WTC11 (cell line): ENCODE measurements at regions not wholly inside any gene's neighbourhood (a gene's known extent, or its start where the extent isn't known, plus 50 kb on each side); places are given as distances from the start of the nearest gene placed in this dataset.

Source experiments
- ATAC-seq: fragments of 200-7000 bp; cut with Tn5 transposase; 2 replicates; pipeline ENCODE4 v1.10.0; 2021; ENCODE audit warnings: mild to moderate bottlenecking, moderate library complexity
- CTCF ChIA-PET: fragments of 300-600 bp; sonication (Branson Sonifier 250); formaldehyde crosslinking; loops from one replicate; lab custom pipeline; 2021; ENCODE audit warnings: antibody characterized with exemption; lab: Charles Lee
- POLR2A ChIA-PET: fragments of 350-600 bp; sonication (Branson Sonifier 250); formaldehyde crosslinking; loops from one replicate; lab custom pipeline; 2021; ENCODE audit warnings: antibody characterized with exemption; lab: Charles Lee
- DNase-seq: peaks from one replicate; pipeline ENCODE4 v3.0.0; 2021; ENCODE audit warnings: low spot score
- H3K27ac Mint-ChIP-seq: 2 replicates; pipeline ENCODE4 v1.8.0; 2021; ENCODE audit warnings: mixed read lengths
- H3K27me3 Mint-ChIP-seq: 2 replicates; pipeline ENCODE4 v1.8.0; 2021; ENCODE audit warnings: low read depth, mild to moderate bottlenecking, moderate library complexity, mixed read lengths
- H3K36me3 Mint-ChIP-seq: 2 replicates; pipeline ENCODE4 v1.8.0; 2021; ENCODE audit warnings: mixed read lengths
- H3K4me1 Mint-ChIP-seq: 2 replicates; pipeline ENCODE4 v1.8.0; 2022; ENCODE audit warnings: mixed read lengths
- H3K4me3 Mint-ChIP-seq: 2 replicates; pipeline ENCODE4 v1.8.0; 2021; ENCODE audit warnings: mild to moderate bottlenecking, moderate library complexity, mixed read lengths
- H3K9me3 Mint-ChIP-seq: 2 replicates; pipeline ENCODE4 v1.8.0; 2021; ENCODE audit warnings: mixed read lengths
- ARID4B ChIP-seq: sonication (generic); formaldehyde crosslinking; IDR thresholded peaks from 2 replicates; pipeline ENCODE4 v1.8.0; 2023; ENCODE audit warnings: missing genetic modification reagents, mild to moderate bottlenecking, borderline replicate concordance
- ATF1 ChIP-seq: sonication (generic); formaldehyde crosslinking; IDR thresholded peaks from 2 replicates; pipeline ENCODE4 v1.8.1; 2023; ENCODE audit warnings: mild to moderate bottlenecking, moderate library complexity, missing genetic modification reagents
- ATF3 ChIP-seq: sonication (generic); formaldehyde crosslinking; conservative IDR thresholded peaks from 2 replicates; pipeline ENCODE4 v1.8.1; 2022; ENCODE audit warnings: mild to moderate bottlenecking, missing genetic modification reagents
- ATF6 ChIP-seq: sonication (generic); formaldehyde crosslinking; IDR thresholded peaks from 2 replicates; pipeline ENCODE4 v1.8.1; 2023; ENCODE audit warnings: mild to moderate bottlenecking, missing genetic modification reagents
- CREM ChIP-seq: sonication (generic); formaldehyde crosslinking; IDR thresholded peaks from 2 replicates; pipeline ENCODE4 v1.8.1; 2022; ENCODE audit warnings: mild to moderate bottlenecking, missing genetic modification reagents, moderate library complexity
- ETV6 ChIP-seq: sonication (generic); formaldehyde crosslinking; IDR thresholded peaks from 2 replicates; pipeline ENCODE4 v1.8.1; 2022; ENCODE audit warnings: mild to moderate bottlenecking, missing genetic modification reagents
- FOXJ3 ChIP-seq: sonication (generic); formaldehyde crosslinking; IDR thresholded peaks from 2 replicates; pipeline ENCODE4 v1.9.0; 2021; ENCODE audit warnings: missing genetic modification reagents, mild to moderate bottlenecking, borderline replicate concordance
- FOXK1 ChIP-seq: sonication (generic); formaldehyde crosslinking; IDR thresholded peaks from 2 replicates; pipeline ENCODE4 v1.8.0; 2022; ENCODE audit warnings: mild to moderate bottlenecking, moderate library complexity, missing genetic modification reagents
- GTF2I ChIP-seq: fragments of 250-450 bp; sonication (Bioruptor Pico); conservative IDR thresholded peaks from 2 replicates; pipeline ENCODE4 v1.4.0; 2021; ENCODE audit warnings: mild to moderate bottlenecking
- HMGA2 ChIP-seq: fragments of 250-450 bp; sonication (Bioruptor Pico); IDR thresholded peaks from 2 replicates; pipeline ENCODE4 v1.4.0; 2021; ENCODE audit warnings: mild to moderate bottlenecking, moderate library complexity
- KAT7 ChIP-seq: sonication (generic); formaldehyde crosslinking; IDR thresholded peaks from 2 replicates; pipeline ENCODE4 v1.8.1; 2023; ENCODE audit warnings: missing genetic modification reagents, mild to moderate bottlenecking, borderline replicate concordance
- MXD4 ChIP-seq: fragments of 250-450 bp; sonication (Bioruptor Pico); IDR thresholded peaks from 2 replicates; pipeline ENCODE4 v1.8.0; 2021; ENCODE audit warnings: mild to moderate bottlenecking, moderate library complexity, borderline replicate concordance
- NR3C1 ChIP-seq: sonication (generic); formaldehyde crosslinking; conservative IDR thresholded peaks from 2 replicates; pipeline ENCODE4 v1.8.1; 2023; ENCODE audit warnings: low read depth, mild to moderate bottlenecking, missing genetic modification reagents
- SP1 ChIP-seq: sonication (generic); formaldehyde crosslinking; conservative IDR thresholded peaks from 2 replicates; pipeline ENCODE4 v1.8.1; 2022; ENCODE audit warnings: missing genetic modification reagents
- TCF7 ChIP-seq: sonication (generic); formaldehyde crosslinking; IDR thresholded peaks from 2 replicates; pipeline ENCODE4 v1.8.0; 2022; ENCODE audit warnings: mild to moderate bottlenecking, low read depth, missing genetic modification reagents, moderate library complexity
- TEAD1 ChIP-seq: sonication (generic); formaldehyde crosslinking; IDR thresholded peaks from 2 replicates; pipeline ENCODE4 v1.8.0; 2022; ENCODE audit warnings: mild to moderate bottlenecking, missing genetic modification reagents
- ZNF263 ChIP-seq: sonication (generic); formaldehyde crosslinking; IDR thresholded peaks from 2 replicates; pipeline ENCODE4 v1.8.1; 2022; ENCODE audit warnings: low read depth, mild to moderate bottlenecking, moderate library complexity, missing genetic modification reagents
- ZNF317 ChIP-seq: sonication (generic); formaldehyde crosslinking; IDR thresholded peaks from 2 replicates; pipeline ENCODE4 v1.8.1; 2023; ENCODE audit warnings: low read depth, mild to moderate bottlenecking, moderate library complexity, missing genetic modification reagents, borderline replicate concordance
- ZNF416 ChIP-seq: fragments of 250-450 bp; sonication (Bioruptor Pico); IDR thresholded peaks from 2 replicates; pipeline ENCODE4 v1.9.0; 2021; ENCODE audit warnings: mild to moderate bottlenecking, inconsistent platforms
- ZNF671 ChIP-seq: fragments of 250-450 bp; sonication (Bioruptor Pico); IDR thresholded peaks from 2 replicates; pipeline ENCODE4 v1.8.0; 2021; ENCODE audit warnings: mild to moderate bottlenecking
- TF ChIP-seq, protein P1 (sequence below): sonication (generic); formaldehyde crosslinking; IDR thresholded peaks from 2 replicates; pipeline ENCODE4 v1.8.1; 2022; ENCODE audit warnings: missing genetic modification reagents, borderline replicate concordance
- TF ChIP-seq, protein P2 (sequence below): sonication (generic); formaldehyde crosslinking; IDR thresholded peaks from 2 replicates; pipeline ENCODE4 v1.8.0; 2022; ENCODE audit warnings: mild to moderate bottlenecking, missing genetic modification reagents
- TF ChIP-seq, protein P3 (sequence below): sonication (generic); formaldehyde crosslinking; IDR thresholded peaks from 2 replicates; pipeline ENCODE4 v1.8.0; 2022; ENCODE audit warnings: mild to moderate bottlenecking, missing genetic modification reagents

DNA sequence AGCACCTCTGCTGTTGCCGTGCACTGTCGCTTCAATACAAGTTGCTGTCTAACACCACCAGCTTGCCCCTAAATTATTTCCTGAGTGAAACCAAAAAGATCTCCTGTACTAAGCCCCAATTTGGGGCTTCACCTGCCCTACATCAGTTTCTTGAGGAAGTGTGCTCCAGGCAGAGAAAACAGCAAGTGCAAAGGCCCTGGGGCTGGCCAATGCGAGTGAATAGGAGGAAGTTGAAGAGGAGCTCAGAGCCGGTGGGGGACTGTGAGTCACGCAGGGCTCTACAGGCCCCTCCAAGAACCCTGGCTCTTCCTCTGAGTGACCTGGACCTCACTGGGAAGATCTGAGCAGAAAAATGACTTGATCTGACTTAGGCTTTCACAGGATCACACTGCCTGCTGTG, 117.2 kb downstream of the IPO8 start:
- CTCF ChIA-PET, result no interaction called here
- Mint-ChIP-seq H3K27ac (no peak overlapping the region), H3K4me1 (peaks cover 6% of the 10 kb centered on the region; the same call in 1 of the 2 replicates), H3K9me3 (peaks cover 17% of the 10 kb centered on the region), H3K36me3 (no peaks in the 10 kb centered on the region), H3K4me3 (no peak overlapping the region), H3K27me3 (no peaks in the 10 kb centered on the region)
- DNase-seq (no peak), ATAC-seq (no peak)
- TF ChIP-seq ATF6 (CRISPR knock-in tag), result no peak
- no peak for TF ChIP-seq TEAD1
- no peak for TF ChIP-seq ZNF671 (CRISPR knock-in tag)
- no peak for TF ChIP-seq FOXJ3 (CRISPR knock-in tag)
- TF ChIP-seq, protein P1, sequence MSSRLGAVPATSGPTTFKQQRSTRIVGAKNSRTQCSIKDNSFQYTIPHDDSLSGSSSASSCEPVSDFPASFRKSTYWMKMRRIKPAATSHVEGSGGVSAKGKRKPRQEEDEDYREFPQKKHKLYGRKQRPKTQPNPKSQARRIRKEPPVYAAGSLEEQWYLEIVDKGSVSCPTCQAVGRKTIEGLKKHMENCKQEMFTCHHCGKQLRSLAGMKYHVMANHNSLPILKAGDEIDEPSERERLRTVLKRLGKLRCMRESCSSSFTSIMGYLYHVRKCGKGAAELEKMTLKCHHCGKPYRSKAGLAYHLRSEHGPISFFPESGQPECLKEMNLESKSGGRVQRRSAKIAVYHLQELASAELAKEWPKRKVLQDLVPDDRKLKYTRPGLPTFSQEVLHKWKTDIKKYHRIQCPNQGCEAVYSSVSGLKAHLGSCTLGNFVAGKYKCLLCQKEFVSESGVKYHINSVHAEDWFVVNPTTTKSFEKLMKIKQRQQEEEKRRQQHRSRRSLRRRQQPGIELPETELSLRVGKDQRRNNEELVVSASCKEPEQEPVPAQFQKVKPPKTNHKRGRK (CRISPR knock-in tag), result no peak
- TF ChIP-seq ETV6 (CRISPR knock-in tag), result no peak
- TF ChIP-seq GTF2I (CRISPR knock-in tag), result no peak
- TF ChIP-seq ARID4B (CRISPR knock-in tag), result no peak
- TF ChIP-seq, protein P2, sequence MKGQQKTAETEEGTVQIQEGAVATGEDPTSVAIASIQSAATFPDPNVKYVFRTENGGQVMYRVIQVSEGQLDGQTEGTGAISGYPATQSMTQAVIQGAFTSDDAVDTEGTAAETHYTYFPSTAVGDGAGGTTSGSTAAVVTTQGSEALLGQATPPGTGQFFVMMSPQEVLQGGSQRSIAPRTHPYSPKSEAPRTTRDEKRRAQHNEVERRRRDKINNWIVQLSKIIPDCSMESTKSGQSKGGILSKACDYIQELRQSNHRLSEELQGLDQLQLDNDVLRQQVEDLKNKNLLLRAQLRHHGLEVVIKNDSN, result no peak
- POLR2A ChIA-PET, result no interaction called here

GRCh38 chr12:30573145-30573544, 122.5 kb downstream of the IPO8 start:
- Mint-ChIP-seq H3K4me1 (no peaks in the 10 kb centered on the region), H3K9me3 (peaks cover 16% of the 10 kb centered on the region), H3K4me3 (no peak overlapping the region), H3K27me3 (no peaks in the 10 kb centered on the region), H3K27ac (no peak overlapping the region), H3K36me3 (no peaks in the 10 kb centered on the region)
- no peak for DNase-seq
- POLR2A ChIA-PET, result no interaction called here
- CTCF ChIA-PET, result no interaction called here
- no peak for TF ChIP-seq ATF1
- TF ChIP-seq TCF7 (CRISPR knock-in tag), result no peak
- TF ChIP-seq ARID4B (CRISPR knock-in tag), result no peak
- no peak for TF ChIP-seq HMGA2 (CRISPR knock-in tag)
- TF ChIP-seq FOXK1, result no peak
- no peak for TF ChIP-seq ATF3 (CRISPR knock-in tag)
- TF ChIP-seq ZNF416 (CRISPR knock-in tag), result no peak
- no peak for TF ChIP-seq ZNF263
- TF ChIP-seq ZNF317 (CRISPR knock-in tag), result no peak
- TF ChIP-seq NR3C1 (CRISPR knock-in tag), result no peak
- TF ChIP-seq MXD4 (CRISPR knock-in tag), result no peak
- no peak for TF ChIP-seq KAT7 (CRISPR knock-in tag)
- no peak for TF ChIP-seq SP1 (CRISPR knock-in tag)
- no peak for TF ChIP-seq CREM (CRISPR knock-in tag)
- TF ChIP-seq, protein P3, sequence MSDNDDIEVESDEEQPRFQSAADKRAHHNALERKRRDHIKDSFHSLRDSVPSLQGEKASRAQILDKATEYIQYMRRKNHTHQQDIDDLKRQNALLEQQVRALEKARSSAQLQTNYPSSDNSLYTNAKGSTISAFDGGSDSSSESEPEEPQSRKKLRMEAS, result no peak
- TF ChIP-seq, all 79 proteins: peak for 0
- no peak for ATAC-seq
